NCI-H748 (cell line): ENCODE measurements at regions not wholly inside any gene's neighbourhood (a gene's known extent, or its start where the extent isn't known, plus 50 kb on each side); places are given as distances from the start of the nearest gene placed in this dataset.

Experiments
- DNase-seq: peaks from one replicate; lab custom pipeline; 2025; ENCODE audit not compliant: unreplicated experiment; lab: John Stamatoyannopoulos, UW

DNA sequence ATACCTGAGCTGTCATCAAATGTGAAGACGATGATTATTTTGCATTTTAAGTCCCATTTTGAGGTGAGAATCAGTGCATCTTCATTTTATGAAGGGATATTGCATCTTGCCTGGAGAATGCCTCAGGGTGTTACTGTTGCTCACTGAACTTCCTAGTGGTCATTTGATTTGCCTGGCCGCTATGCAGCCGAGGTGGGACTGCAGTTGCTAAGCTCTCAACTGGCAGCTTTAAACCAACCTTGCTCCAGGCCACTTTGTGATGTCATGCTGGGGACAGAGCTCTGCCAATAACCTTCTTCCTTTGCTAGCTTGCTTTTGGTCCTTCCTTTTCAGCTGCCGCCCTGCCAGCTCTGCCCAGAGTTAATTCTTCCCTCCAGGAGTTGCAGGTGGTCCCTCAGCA is 409.4 kb upstream of the B3GAT1 start:
- DNase-seq: no peak

DNA sequence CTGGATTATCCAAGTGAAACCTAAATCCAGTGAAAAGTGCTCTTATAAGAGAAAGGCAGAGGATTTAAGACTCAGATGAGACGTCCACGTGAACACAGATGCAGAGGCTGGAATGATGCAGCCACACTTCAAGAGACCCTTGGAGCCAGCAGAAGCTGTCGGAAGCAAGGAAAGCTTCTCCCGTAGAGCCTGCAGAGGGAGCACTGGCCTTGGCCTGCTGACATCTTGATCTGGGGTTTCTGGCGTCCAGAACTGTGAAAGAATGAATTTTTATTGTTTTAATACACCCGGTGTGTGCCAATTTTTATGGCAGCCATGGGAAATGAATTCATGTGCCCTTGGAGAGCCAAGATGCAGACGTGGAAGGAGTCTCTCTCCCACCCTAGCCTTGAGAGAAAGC is 407.0 kb upstream of the B3GAT1 start:
- DNase-seq: no peak

DNA sequence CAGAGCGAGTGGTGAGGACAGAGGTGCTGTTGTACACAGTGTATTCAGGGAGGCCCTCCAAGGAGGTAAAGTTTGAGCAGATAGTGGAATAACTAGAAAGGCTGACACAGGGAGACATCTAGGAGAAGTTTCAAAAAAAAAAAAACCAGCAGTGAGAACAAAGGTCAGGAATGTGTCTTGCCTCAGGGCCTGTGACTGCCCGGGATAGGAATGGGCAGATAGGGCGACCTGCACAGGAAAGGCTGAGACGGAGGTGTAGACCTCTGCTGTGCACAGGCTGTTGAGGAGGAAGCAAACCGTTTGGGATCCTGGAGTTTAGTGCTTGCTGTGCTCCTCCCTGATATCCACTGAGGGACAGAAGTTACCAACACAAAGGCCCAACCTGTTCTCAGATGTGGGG is 406.5 kb upstream of the B3GAT1 start:
- DNase-seq: no peak

DNA sequence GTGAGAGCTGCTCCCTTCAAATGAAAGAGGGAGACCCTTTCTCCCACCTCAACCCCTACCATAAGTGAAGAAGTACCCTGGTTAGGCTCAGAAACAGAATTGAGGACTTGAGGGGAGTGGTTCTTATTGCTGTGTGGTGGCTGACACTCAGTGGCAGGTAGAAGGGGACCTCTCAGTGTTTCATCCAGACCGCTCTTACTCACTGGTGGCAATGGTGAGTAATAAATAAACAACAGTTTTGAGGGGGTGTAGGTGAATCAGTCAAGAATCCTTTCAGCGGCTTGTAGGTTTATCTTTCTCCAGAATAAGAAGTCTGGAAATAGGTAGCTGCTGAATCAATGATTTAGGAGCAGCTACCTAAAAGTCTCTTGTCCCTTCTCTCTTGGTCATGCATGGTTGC is 403.4 kb upstream of the B3GAT1 start:
- no peak for DNase-seq

DNA sequence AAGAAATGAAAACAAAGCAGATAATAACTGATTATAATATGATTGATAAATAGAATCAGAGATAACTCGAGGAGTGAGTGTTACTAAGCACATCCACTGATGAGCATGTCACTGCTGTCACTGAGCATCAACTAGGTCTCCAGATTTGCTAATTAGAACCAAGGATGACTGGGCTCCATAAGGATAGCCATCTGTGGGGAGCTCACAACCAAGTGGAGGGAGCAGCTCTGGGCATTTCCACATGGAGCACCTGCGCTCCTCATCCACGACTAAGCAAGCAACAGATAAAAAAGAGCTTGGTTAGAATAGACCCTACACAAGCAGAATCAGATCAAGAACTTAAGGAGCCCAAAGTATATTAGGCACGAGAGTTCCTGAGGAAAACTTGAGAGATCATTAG is 396.0 kb upstream of the B3GAT1 start:
- DNase-seq: no peak

DNA sequence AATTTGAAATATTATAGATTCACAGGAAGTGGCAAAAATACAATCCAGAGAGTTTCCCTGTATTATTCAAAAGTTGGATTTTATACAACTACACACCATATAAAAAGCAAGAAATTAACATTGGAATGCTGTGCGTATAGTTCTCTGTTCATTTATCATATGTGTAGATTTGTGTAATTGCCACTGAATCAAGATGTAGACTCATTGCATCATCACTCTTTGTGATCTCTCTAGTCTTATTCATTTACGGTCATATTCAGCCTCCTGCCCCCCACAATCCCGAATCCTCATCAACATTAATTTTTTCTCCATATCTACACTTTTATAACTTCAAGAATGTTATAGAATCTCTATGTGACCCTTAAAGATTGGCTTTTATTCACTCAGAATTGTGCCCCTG is 390.6 kb upstream of the B3GAT1 start:
- no peak for DNase-seq

DNA sequence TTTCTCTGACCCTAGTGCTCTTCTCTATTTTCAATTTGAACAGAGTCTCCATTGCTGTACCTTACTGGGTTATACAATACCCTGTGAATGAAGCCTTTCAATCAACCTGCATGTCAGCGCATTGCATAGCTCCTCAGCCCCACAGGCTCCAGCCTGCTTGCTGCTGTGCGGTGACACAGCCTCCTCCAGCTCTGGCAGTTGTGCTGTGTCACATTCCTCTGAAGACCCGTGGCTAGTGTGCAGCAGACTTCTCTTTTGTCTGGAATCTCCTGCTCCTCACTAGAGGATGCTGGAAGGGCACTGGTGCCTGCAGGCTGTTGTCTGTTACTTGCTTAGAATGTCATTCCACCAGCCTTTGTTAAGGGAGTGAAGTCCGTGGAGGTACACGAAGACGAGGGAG is 390.1 kb upstream of the B3GAT1 start:
- DNase-seq: no peak

DNA sequence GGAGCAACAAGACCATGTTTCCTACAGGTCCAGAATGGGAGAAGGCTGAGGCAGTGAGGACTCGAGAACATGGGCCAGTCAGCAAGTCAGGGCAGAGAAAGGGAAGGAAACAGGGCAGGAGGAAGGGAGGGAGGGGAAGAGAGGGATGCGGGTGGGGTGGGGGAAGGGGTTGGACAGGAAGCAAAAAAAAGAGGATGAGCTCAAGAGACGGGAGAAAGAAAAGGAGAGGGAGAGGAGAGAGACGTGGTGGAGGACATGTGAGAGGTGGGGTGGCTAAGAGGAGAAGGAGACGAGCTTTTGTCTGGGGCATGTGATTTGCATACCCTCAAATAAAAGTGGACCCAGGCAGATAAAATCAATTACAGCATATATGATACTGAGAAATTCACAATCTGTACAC is 389.5 kb upstream of the B3GAT1 start:
- DNase-seq: no peak

DNA sequence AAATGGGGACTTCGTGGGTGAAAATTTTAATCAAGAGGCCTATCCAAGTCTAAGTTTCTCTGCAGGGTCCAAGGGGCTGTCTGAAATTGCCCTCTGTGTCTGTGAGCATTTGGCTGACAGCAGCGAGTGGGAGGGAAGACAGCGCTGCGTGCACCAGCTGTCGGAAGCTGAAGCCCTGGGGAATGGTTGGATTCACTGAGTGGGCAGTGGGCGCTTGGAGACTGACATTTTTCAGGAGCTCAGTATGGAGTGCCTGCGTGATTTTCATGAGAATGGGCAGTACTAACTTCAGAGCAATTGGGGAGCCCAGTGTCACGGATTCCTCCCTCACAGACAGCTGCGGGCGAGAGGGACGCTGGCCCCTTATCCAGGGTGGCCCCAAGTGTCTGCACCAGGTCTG is 388.8 kb upstream of the B3GAT1 start:
- DNase-seq: no peak

DNA sequence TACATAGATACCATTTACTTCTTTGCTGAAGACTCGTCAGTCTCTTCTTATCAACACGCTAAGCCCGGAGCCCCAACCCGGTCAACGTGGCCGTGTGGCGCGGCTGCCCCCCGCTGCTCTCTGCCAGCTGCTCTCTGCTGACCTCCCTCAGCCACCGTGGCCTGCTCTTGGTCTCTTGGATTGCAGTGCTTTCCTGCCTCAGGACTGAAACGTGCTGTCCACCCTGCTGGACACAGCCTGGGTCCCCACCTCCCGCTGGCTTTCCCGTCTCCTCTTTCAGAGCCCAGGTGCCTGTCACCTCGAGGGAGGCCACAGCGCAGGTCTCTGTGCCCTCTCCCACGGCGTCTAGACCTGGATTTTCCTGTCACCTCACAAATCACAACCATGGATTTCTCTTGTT is 388.1 kb upstream of the B3GAT1 start:
- no peak for DNase-seq

DNA sequence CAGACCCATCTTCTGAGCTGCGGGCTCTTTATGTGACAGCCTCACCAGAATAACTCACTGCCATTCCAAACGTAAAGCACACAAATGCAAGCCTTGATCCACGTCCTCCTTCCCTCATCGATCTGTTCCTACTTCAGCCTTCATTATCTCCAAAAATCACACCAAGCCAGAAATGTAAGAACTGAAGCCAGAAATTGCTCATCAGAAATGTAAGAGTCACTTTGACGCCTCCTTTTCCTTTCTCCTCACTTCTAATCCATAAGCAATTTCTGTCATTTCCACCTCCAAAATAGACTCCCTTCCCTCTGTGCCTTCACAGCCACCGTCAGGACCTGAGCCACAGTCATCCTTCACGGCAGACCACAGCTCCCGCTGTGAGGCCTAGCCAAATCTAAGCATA is 387.3 kb upstream of the B3GAT1 start:
- DNase-seq: no peak

DNA sequence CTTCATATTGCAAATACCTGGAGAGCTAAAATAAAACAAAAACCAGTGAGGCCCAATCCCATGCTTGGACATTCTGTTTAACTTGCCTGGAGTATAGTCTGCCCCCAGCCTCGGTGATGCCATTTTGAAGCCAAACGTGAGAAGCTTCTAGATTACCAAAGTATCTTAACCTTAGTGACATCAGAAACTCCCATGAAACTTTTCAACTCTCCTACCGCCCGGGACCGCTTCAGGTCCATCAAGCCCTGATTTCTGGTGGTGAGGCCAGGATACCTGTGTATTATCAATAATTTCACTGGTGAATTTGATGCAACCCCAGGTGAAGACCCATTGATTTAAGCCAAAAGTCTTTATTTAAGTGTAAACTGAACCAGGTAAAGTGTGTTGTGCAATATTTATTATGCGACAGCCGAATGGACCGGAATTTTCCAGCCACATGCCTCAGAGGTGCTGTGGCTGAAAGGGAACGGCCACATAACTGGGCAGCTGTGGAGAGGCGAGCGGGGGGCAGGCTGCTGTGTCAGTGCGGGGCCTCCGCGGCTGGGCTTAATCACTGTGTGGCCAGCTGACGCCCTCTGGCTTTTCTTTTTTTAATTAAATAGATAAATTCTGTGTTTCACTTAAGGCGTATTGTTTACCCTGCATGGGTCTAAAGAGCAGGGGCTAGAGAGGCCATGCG is 385.5 kb upstream of the B3GAT1 start:
- no peak for DNase-seq

DNA sequence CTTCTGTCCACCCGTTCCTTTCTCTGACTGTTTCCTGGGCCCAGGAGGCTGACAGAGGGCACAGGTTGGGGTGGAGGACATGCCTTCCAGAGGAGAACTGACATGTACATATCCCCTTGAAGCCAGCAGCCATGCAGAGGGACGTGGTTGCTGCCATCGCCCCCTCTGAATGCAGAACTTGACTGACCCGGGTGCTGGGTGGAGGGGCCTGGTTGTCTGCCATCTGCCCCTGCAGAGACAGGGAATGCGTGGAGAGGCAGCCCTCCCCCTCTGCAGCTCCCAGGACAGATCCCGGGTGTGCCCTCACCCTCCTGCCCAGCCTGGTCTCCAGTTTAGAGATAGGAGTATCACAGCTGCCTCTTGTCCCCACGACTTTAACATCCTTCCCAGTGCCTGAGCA is 383.0 kb upstream of the B3GAT1 start:
- no peak for DNase-seq

DNA sequence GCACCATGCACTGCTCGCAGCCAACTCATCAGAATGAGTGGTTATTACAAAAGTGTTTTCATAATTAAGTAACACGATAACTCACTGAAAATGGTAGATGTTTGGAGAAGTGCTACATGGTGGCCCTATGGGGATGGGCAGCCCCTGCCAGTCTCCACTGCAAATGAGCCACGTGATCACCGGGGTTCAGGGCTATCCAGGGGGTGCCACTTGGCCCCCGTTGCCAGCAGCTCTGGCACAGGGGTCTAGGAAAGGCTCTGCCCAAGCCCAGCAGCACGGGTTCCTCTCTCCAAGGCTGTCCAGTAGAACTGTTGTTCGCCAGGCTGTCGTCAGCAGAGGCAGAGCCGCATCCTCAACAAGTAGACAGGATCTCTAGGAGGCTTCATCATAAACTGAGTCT is 382.1 kb upstream of the B3GAT1 start:
- no peak for DNase-seq

DNA sequence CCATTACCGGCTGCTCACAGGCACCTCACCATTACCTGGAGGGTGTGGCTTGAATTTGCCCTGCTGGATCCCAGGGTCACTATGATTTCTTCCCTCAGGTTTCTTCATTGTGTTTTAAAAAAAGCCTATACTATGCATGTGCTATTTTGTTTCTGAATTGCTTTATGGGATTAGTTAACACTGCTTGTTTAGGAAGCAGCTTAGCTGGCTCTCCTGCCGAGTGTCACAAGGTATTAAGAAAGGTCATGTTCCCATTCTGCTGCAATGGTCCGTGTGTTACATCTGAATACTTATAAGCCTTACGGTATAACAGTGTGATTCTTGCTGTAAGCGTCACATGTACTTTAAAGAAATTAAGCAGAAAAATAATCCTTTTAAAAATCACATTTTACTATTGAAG is 380.6 kb upstream of the B3GAT1 start:
- DNase-seq: no peak

DNA sequence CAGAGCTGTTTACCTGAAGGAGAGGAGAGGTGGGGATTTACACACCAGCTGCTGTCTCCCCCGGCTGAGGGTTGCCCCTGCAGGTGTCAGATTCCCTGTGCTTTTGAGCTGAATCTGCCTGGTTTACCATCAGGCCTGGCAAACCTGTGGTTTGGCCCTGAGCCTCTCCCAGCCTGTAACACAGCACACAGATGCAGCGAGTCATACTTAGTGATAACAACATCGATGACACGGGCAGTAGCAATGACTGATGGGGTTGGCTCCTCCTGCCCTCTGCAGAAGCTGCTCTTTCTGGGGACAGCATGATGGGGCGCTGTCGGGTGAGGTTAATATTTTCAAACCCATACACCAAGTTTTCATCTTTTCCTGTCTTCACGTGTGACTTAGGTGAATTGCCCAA is 380.0 kb upstream of the B3GAT1 start:
- no peak for DNase-seq

DNA sequence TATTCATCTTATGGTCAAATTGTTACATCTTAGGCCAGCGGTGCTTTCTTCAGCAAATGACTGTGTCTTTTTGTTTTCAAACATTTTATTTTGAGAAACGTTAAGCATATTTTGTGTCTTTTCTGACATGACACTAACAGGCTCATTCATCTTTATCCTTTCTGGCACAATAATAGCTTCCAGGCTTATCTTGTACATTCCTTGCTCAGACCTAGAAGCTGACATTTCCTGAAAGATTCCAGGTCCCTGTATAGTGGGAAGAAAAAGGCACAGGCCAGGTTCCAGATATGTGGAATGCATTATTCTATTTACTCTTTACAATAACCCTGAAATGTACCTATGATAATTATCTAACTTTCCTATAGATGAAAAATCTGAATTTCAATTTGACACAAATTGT is 379.1 kb upstream of the B3GAT1 start:
- DNase-seq: no peak

DNA sequence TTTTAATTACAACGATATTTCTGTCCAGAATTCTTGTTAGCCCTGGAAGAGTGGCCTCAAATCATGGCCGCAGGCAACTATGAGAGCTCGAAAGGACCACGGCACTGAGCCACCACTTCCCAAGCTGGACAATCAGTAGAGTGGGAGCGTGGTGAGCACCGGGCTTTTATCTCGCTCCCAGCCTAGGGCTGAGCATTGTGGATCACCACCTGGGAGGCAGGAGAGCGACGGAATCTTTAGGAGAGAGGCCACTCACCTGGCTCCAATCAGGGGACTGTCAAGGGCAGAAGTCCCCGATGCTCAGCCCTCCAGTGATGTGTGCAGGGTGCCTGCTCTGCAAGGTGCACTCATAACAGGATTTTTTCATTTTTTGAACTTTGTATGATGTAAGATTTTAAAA is 377.1 kb upstream of the B3GAT1 start:
- DNase-seq: no peak

DNA sequence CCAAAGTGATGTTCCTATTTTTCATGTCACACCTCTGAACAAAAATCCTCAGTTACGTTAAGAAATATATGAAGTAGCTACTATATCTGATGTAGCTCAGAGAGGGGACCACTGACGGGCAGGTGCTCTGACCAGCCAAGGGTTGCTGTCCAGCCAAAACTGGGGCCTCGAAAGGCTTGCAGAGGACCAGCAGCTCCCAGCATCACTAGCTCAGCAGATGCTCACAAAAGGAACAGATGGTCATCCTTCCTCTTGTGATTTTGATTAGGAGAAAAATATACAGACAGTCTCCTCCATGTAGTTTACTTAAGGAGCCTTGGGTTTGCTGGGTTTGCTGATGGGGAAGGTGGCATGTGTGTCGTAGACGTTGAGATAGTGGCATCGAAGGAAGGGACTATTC is 374.6 kb upstream of the B3GAT1 start:
- DNase-seq: no peak

DNA sequence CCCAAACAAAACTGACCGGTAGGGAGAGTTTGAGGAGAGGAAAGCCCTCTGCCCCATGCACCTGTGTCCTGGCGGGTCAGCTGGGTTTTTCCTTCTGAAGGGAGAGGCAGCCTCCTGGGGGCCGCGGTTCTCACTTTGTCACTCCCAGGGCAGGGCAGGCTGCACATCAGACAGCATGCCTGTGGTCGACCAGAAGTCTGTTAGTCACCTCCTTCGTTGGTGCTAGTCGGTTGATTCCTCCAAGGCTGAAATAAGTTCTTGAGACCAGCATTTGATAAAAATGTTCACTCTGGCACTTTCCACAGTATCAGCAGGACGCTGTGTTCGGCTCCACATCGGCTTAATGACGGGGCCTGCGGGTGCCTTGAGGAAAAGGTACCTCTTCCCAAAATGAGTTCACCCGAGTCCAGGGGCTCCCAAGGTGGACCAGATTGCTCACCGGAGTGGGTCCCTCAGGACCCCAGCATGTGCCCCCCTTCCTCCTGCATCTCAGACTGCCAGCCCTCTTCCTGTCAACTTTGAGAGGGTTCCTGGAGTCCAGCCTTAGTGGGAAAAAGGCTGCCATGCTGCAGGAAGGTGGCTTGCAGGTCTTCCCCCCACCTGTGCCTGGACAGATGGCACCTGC is 373.7 kb upstream of the B3GAT1 start:
- DNase-seq: no peak

DNA sequence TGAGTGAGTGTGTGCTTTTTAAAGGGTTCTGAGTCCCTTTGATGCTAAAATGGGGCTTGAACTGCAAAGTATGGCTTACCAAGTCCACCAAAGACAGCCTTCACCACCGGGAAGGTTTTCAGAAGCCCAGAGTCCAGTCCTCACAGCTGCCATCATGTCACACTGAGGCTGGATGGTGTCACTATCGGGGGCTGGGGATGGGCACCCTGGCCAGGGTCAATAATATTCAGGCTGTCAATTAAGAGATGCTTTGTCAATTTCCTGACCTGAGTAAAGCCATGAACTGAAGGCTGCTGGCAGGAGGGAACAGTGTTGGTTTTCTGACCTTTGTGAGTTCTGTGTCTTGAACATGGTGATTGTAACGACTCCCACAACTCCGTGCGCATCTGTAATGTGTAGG is 373.0 kb upstream of the B3GAT1 start:
- no peak for DNase-seq

DNA sequence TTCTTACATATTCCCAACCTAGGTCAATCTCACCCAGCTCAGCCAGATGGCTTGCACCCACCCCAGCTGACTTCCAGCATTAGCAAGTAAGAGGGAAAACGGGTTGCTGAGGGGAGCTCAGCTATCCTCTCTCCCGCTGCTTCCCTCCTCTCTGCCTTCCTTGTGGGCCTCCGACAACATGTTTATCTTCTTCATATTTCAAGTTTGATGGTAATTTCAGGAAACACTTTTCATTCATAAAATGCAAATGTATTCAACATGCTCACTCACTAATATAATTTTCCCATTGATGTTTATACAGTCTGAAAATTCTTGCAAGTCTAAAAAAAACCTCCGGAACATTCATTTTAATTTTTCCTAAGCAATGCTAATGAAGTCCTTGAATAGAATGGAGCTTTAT is 372.5 kb upstream of the B3GAT1 start:
- DNase-seq: no peak

DNA sequence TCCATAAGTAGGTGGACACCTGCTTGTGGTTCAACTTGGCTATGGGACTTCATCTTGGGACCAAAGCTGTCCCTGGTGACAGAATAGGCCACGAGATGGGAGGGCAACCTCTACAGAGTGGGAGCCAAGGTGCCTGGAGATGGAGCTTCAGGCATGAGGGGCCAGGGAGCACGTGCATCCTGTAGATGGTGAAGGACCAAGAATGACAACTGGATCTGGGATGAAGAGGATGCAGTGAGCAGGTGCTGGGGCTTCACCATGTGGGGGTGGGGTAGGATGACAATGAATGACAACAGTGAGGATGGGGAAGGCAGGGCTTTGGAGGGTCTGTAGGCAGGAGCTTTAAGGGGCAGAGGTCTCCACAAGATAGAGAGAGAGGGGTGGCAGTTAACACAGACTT is 372.0 kb upstream of the B3GAT1 start:
- no peak for DNase-seq
